HG02678 (cell line): ENCODE measurements at regions not wholly inside any gene's neighbourhood (a gene's known extent, or its start where the extent isn't known, plus 50 kb on each side); places are given as distances from the start of the nearest gene placed in this dataset.
A peak's percentile ranks its signal among the peaks of the same experiment; 100 is the strongest.

Experiments
- ATAC-seq: cut with Tn5 transposase; IDR thresholded peaks from one replicate; pipeline ENCODE4 v1.9.1; 2021; ENCODE audit warnings: mild to moderate bottlenecking, moderate library complexity; ENCODE audit not compliant: unreplicated experiment

GRCh38 chr6:137434640-137435039 lies 59.6 kb downstream of the OLIG3 start:
- ATAC-seq = no peak

DNA sequence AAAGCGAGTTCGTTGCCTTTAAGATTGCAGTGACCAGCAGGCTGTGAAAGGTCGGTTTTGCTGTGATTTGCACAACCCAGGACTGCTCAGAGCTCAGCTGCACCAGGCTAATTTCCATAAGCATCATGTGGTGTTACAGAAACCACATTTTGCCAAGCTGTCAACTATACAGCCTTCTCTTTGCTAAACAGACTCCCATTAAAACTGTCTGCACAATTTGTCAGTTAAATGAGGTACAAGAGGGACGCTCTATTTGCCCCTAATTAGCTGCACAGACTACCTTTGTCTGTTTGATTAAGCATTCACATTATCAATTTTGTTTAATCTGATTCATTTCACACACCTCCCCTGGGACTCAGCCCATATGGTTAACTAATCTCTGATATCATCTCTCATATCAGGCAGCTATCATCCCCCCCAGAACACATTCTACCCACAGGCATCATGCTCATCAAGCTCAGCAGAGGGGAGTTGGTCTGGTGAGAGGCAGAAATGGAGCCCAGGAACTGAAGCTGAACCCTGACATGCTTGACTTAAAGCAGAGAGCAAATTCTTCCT lies 62.1 kb downstream of the OLIG3 start:
- peak; percentile 62 for ATAC-seq

DNA sequence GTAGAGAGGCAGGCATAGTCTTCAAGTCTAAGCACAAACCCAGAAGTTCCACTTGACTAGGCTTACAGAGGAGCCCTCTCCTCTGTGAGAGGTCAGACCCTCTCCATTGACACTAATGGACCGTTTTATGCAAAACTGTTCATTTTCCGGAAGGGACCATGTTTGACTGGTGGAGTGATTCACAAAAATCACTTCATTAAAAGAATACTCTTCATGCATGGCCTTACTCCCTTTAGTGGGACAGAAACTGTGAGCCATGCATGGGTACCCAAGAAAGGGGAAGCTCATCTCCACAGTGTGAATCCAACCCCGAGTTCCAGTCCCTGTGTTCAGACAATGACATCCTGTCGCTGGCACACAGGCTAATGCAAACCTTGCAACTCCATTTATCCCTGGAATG lies 63.2 kb downstream of the OLIG3 start:
- no peak for ATAC-seq

GRCh38 chr6:137427656-137428290 lies 66.4 kb downstream of the OLIG3 start:
- no peak for ATAC-seq

DNA sequence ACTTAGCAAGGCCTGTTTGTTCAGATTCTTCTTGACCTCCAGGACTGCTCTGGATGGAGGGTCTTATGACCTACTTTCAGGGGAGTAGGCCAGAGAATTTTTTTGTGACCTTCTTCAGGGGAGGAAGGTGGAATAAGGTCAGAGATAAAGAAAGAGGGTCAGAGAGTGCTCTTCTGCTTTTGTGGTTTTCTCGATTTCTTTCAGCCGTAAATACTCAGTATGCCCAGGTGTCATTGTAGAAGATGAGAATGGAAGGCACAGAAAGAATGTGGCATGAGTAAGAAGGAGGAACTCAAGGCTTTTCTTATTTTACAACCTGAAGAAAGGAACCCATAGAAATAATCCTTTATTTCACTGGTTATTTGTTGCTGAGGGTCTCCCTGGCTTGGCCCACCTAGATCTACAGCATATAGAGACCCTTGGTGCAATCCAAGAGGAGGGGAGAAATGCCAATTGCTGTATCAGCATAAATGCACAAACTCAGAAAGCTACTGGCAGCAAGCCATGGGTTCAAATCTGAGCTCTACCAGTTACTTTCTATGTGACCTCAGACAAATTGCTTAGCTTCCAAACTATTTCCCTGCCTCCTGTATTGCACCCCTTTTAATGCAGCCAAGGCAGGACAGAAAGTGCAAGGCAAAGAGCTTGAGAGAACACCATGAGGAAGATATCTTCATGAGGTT lies 68.0 kb downstream of the OLIG3 start:
- ATAC-seq = no peak

- ATAC-seq = no peak
Measured at GRCh38 chr6:137424251-137424650, 69.9 kb downstream of the OLIG3 start.

- ATAC-seq = no peak
Measured at GRCh38 chr6:137423451-137424168, 70.6 kb downstream of the OLIG3 start.

GRCh38 chr6:137417396-137417795 lies 76.8 kb downstream of the OLIG3 start:
- ATAC-seq = no peak

DNA sequence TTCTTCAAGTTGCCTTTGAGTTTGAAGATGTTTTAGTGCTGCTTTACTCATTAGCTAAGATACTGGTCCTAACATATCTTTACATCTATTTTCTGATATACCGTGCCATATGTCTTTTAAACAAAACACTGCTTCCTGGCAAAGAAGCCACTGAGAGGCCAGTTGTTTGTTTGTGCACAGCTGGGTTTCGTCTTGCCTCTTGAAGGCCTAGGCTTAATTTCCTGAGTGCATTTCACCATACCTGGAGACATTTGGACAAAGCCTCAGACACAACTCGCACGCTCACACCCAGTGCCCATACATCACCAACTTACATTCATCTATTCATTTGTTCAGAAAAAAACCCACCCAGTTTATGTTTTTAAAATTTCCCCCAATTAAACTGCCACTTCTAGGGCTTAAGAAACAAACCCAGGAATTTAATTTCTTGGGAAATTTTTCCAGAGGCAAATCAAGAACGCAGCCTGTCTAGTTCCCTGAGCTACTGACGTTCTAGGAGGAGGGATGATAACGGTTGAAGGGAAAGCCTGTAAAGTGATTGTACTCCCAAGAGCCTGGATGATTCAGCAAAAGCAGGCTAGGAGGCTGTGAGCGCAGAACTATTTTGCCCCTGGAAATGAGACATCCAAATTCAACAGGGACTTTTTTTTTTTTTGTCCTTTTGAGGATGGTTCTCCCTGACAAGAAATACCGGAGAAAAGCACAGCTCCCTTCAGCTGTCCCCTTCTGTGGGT lies 77.7 kb downstream of the OLIG3 start:
- no peak for ATAC-seq

- ATAC-seq = no peak
Measured at GRCh38 chr6:137415834-137416190, 78.4 kb downstream of the OLIG3 start.

GRCh38 chr6:137415127-137415833 lies 78.9 kb downstream of the OLIG3 start:
- peak; percentile 76 for ATAC-seq

- no peak for ATAC-seq
Measured at GRCh38 chr6:137414599-137414998, 79.6 kb downstream of the OLIG3 start.

- no peak for ATAC-seq
Measured at GRCh38 chr6:137413482-137413881, 80.7 kb downstream of the OLIG3 start.

DNA sequence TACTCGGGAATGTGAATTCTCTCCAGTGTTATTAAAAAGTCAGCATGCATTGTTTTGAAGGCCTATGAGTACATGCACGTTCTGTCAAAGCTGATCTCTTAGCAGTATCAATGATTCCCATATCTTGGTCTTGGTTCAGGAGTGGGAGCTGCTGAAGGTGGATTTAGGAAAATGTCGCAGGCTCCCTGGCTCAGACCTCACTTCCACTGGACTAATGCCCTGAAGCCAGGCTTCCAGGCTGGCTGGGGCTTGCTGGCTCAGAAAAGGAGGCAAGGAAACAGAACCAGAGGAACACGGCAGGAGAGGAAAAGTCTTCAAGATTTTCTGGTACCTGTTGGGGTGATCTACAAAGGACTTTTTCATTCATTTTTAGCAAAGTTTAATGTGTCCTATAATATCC lies 81.6 kb downstream of the OLIG3 start:
- ATAC-seq = no peak

GRCh38 chr6:137409266-137409777 lies 84.9 kb downstream of the OLIG3 start:
- ATAC-seq = no peak

DNA sequence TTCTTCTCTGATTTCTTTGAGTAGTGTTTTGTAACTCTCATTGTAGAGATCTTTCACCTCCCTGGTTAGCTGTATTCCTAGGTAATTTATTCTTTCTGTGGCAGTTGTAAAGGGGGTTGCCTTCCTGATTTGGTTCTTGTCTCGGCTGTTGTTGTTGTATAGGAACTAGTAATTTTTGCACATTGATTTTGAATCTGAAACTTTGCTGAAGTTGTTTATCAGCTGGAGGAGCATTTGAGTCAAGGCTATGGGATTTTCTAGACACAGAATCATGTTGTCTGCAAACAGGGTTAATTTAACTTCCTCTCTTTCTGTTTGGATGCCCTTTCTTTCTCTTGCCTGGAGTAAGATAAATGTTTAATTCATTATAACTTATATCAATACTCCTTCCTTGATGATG lies 86.4 kb downstream of the OLIG3 start:
- ATAC-seq = no peak

GRCh38 chr6:137405806-137406205 lies 88.4 kb downstream of the OLIG3 start:
- ATAC-seq = no peak

DNA sequence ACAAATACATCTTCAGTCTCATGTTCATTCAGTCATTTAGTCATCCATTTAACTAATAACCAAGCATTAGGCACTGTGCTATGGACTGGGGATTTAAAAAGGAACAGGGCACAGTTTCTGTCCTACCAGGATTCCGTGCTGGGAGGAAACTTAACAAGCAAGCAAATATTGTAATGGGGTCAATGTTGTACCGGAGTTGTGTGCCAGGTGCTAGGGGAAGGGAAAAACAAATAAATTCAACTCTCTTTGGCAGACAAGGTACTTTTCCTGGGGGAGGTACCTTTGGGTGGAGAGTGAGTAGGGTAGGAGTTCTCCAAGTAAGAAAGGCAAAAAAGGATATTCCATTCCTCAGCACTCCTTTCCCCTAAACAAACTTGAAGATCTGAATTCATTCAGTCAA lies 90.3 kb downstream of the OLIG3 start:
- ATAC-seq = no peak

DNA sequence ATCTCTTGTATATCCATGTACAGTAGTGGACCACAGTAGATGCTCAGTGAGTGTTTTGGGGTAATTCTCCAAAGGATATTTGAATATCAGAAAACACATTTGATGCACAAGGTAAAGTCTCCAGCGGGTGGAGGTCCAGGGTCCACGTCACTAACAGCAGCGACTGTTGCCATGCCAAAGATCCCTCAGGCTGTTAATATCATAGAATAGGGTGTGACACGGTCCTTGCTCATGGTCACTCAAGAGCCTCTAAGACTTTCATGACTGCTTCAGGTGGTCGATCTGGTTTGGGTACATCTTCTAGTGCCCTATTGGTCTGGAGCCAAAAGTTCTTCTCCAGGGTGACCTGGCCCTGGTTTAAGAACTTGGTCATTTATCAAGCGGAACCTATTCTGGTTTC lies 90.8 kb downstream of the OLIG3 start:
- ATAC-seq = no peak

DNA sequence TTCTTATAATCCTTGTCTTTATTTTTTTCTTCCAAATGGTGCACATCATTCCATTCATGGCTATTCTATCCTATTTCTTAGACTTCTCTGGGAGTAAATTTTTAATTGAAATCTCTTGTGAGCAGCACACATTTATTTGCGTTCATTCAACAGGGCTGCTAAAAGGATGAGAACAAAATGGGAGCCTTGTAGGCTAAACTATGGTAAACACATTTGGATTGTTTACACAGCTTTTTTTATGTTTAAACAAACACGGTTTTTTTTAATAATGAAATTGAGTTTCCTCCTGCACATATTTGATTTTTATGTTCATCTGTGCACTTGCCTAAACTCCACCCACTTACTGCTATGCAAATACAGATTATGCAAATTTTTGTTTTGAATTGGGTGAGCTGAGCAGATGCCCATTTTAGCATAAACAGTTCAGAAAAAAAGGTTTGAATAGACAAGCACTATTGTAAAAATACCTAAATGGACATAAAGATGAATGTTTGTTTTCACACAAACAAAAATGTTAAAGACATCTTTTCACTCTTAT lies 92.0 kb downstream of the OLIG3 start:
- ATAC-seq = no peak
